ENCODE measurements at regions not wholly inside any gene's neighbourhood (a gene's known extent, or its start where the extent isn't known, plus 50 kb on each side); places are given as distances from the start of the nearest gene placed in this dataset.

GRCh38 chr13:83536153-83536552, 346.1 kb downstream of the SLITRK1 start:
- no peak for ATAC-seq
- no peak for TF ChIP-seq CTCF (IDR thresholded peaks at IDR 0.05)
- Histone ChIP-seq H3K4me1 (no peaks in the 10 kb centered on the region), H3K36me3 (ENCODE audit: insufficient read depth in 1 of 2, low read depth in 1 of 2) (no peaks in the 10 kb centered on the region), H3K27ac (no peak overlapping the region), H3K9me3 (no peaks in the 10 kb centered on the region), H3K27me3 (ENCODE audit: insufficient read depth in 3 of 3, low read length in 2 of 3) (no peaks in the 10 kb centered on the region), H3K4me3 (no peak overlapping the region)
- intact Hi-C loops (cut with DNase I), result no loop called here
- WGBS, 3 donors, result 41 to 63% (median 51%) methylated on average over 1 of the region's 1 CpG
- no peak for DNase-seq

GRCh38 chr13:83532809-83533208, 349.5 kb downstream of the SLITRK1 start:
- DNase-seq (no peak), ATAC-seq (no peak)
- WGBS, 3 donors, result 87 to 93% (median 90%) methylated on average over 12 of the region's 12 CpGs
- no peaks in the 10 kb centered on the region for H3K36me3 ChIP-seq (ENCODE audit: insufficient read depth in 1 of 2, low read depth in 1 of 2)
- H3K4me1 ChIP-seq, result no peaks in the 10 kb centered on the region
- no peaks in the 10 kb centered on the region for H3K9me3 ChIP-seq
- H3K27ac ChIP-seq, result no peak overlapping the region
- H3K27me3 ChIP-seq (ENCODE audit: insufficient read depth in 3 of 3, low read length in 2 of 3), result no peaks in the 10 kb centered on the region
- no peak for TF ChIP-seq CTCF (IDR thresholded peaks at IDR 0.05)
- no peak overlapping the region for H3K4me3 ChIP-seq
- intact Hi-C loops (cut with DNase I), result no loop called here

GRCh38 chr13:83531022-83531421, 351.3 kb downstream of the SLITRK1 start:
- Histone ChIP-seq H3K4me1 (no peaks in the 10 kb centered on the region), H3K36me3 (ENCODE audit: insufficient read depth in 1 of 2, low read depth in 1 of 2) (no peaks in the 10 kb centered on the region), H3K9me3 (no peaks in the 10 kb centered on the region), H3K4me3 (no peak overlapping the region), H3K27ac (no peak overlapping the region), H3K27me3 (ENCODE audit: insufficient read depth in 3 of 3, low read length in 2 of 3) (no peaks in the 10 kb centered on the region)
- TF ChIP-seq CTCF (IDR thresholded peaks at IDR 0.05), result no peak
- DNase-seq, result no peak
- ATAC-seq, result no peak
- intact Hi-C loops (cut with DNase I), result no loop called here
- WGBS, 3 donors, result 34 to 48% (median 44%) methylated on average over 1 of the region's 1 CpG

- Histone ChIP-seq H3K9me3 (no peaks in the 10 kb centered on the region), H3K4me1 (no peaks in the 10 kb centered on the region), H3K27me3 (ENCODE audit: insufficient read depth in 3 of 3, low read length in 2 of 3) (no peaks in the 10 kb centered on the region), H3K36me3 (ENCODE audit: insufficient read depth in 1 of 2, low read depth in 1 of 2) (no peaks in the 10 kb centered on the region), H3K4me3 (no peak overlapping the region), H3K27ac (no peak overlapping the region)
- WGBS, 3 donors, result 87 to 94% (median 93%) methylated on average over 21 to 25 of the region's 25 CpGs
- no peak for DNase-seq
- intact Hi-C loops (cut with DNase I), result no loop called here
- no peak for ATAC-seq
- no peak for TF ChIP-seq CTCF (IDR thresholded peaks at IDR 0.05)
Observed at GRCh38 chr13:83516781-83517180, 365.5 kb downstream of the SLITRK1 start.

- H3K36me3 ChIP-seq (ENCODE audit: insufficient read depth in 1 of 2, low read depth in 1 of 2), result no peaks in the 10 kb centered on the region
- no peaks in the 10 kb centered on the region for H3K4me1 ChIP-seq
- no peak for DNase-seq
- H3K27ac ChIP-seq, result no peak overlapping the region
- no peak for TF ChIP-seq CTCF (IDR thresholded peaks at IDR 0.05)
- no peak overlapping the region for H3K4me3 ChIP-seq
- 84 to 100% (median 90%) methylated on average over 1 of the region's 1 CpG for WGBS, 3 donors
- H3K27me3 ChIP-seq (ENCODE audit: insufficient read depth in 3 of 3, low read length in 2 of 3), result no peaks in the 10 kb centered on the region
- H3K9me3 ChIP-seq, result no peaks in the 10 kb centered on the region
- intact Hi-C loops (cut with DNase I), result no loop called here
- ATAC-seq, result no peak
Observed at GRCh38 chr13:83515268-83516015, 366.8 kb downstream of the SLITRK1 start.
